OCI-LY7 (cell line): ENCODE measurements at regions not wholly inside any gene's neighbourhood (a gene's known extent, or its start where the extent isn't known, plus 50 kb on each side); places are given as distances from the start of the nearest gene placed in this dataset.

Source experiments
- BruUV-seq: library from RNA; stranded (reverse); fragments of 400-500 nt; replicated peaks from 2 replicates; lab custom pipeline; 2021; lab: Mats Ljungman, UMichigan
- CTCF ChIA-PET: fragments of 300-600 bp; sonication (Branson Sonifier 250); formaldehyde crosslinking; loops from one replicate; lab custom pipeline; 2022; ENCODE audit warnings: antibody characterized with exemption; ENCODE audit not compliant: unreplicated experiment; lab: Charles Lee
- POLR2A ChIA-PET: fragments of 300-600 bp; sonication (Branson Sonifier 250); formaldehyde crosslinking; loops from one replicate; lab custom pipeline; 2022; ENCODE audit warnings: antibody characterized with exemption; lab: Charles Lee
- DNase-seq: peaks from one replicate; pipeline ENCODE4 v3.0.0-alpha.2; 2015; ENCODE audit warnings: low spot score
- H2AFZ ChIP-seq: fragments of 200-600 bp; sonication (generic), shearing (Covaris generic); 2 replicates; pipeline ENCODE4 v1.6.1; 2014; ENCODE audit warnings: mild to moderate bottlenecking, antibody characterized with exemption, low read length, moderate library complexity
- H3K27ac ChIP-seq: fragments of 200-600 bp; sonication (generic); 2 replicates; pipeline ENCODE4 v1.5.1; 2014; ENCODE audit warnings: mixed run types, low read depth, mild to moderate bottlenecking, moderate library complexity, low read length, inconsistent platforms; ENCODE audit not compliant: poor library complexity, severe bottlenecking
- H3K36me3 ChIP-seq: fragments of 200-600 bp; sonication (generic); 2 replicates; pipeline ENCODE4 v1.6.1; 2014; ENCODE audit warnings: mild to moderate bottlenecking, antibody characterized with exemption, low read length, moderate library complexity, mixed read lengths; ENCODE audit not compliant: insufficient read depth
- H3K4me1 ChIP-seq: fragments of 200-600 bp; sonication (generic); 2 replicates; pipeline ENCODE4 v1.5.1; 2014; ENCODE audit warnings: mild to moderate bottlenecking, low read length; ENCODE audit not compliant: insufficient read depth, poor library complexity, severe bottlenecking
- H3K4me2 ChIP-seq: fragments of 200-600 bp; sonication (generic); 2 replicates; pipeline ENCODE4 v1.6.1; 2014; ENCODE audit warnings: mild to moderate bottlenecking, low read length
- H3K4me3 ChIP-seq: fragments of 200-600 bp; sonication (generic); 2 replicates; pipeline ENCODE4 v1.5.1; 2014; ENCODE audit warnings: mild to moderate bottlenecking, low read depth, low read length; ENCODE audit not compliant: poor library complexity, severe bottlenecking
- H3K79me2 ChIP-seq: fragments of 200-600 bp; sonication (generic); 2 replicates; pipeline ENCODE4 v1.6.1; 2016; ENCODE audit warnings: low read depth, mild to moderate bottlenecking, low read length, moderate library complexity, mixed read lengths; ENCODE audit not compliant: insufficient read depth
- H3K9me2 ChIP-seq: fragments of 200-600 bp; sonication (generic); 2 replicates; pipeline ENCODE4 v1.6.1; 2016; ENCODE audit warnings: mild to moderate bottlenecking, low read length, mixed read lengths; ENCODE audit not compliant: insufficient read depth
- H3K9me3 ChIP-seq: fragments of 200-600 bp; sonication (generic); 2 replicates; pipeline ENCODE4 v1.6.1; 2014; ENCODE audit warnings: mild to moderate bottlenecking, mixed run types, low read length, mixed read lengths
- H4K20me1 ChIP-seq: fragments of 200-600 bp; sonication (generic); 2 replicates; pipeline ENCODE4 v1.6.1; 2014; ENCODE audit warnings: mild to moderate bottlenecking, antibody characterized with exemption, low read length, moderate library complexity, mixed read lengths; ENCODE audit not compliant: insufficient read depth
- CTCF ChIP-seq: fragments of 200-600 bp; sonication (generic); conservative IDR thresholded peaks from 2 replicates; pipeline ENCODE4 v1.5.1; 2014; ENCODE audit warnings: mild to moderate bottlenecking, antibody characterized with exemption, low read length, moderate library complexity, mixed read lengths
- EZH2phosphoT487 ChIP-seq: fragments of 200-600 bp; sonication (generic); IDR thresholded peaks from 2 replicates; pipeline ENCODE4 v1.6.1; 2018; ENCODE audit warnings: low read depth, borderline replicate concordance, mild to moderate bottlenecking, mixed run types, antibody characterized with exemption, low read length, moderate library complexity, mixed read lengths
- intact Hi-C: fragments of 100-400 bp; cut with micrococcal nuclease; formaldehyde crosslinking; loops from one replicate; pipeline ENCODE4 v1.10.0; 2022; ENCODE audit not compliant: unreplicated experiment

- CTCF ChIA-PET: no interaction called here
- BruUV-seq: no TSS peak
Measured at GRCh38 chr4:54992266-54992665, 133.1 kb downstream of the KDR start.

GRCh38 chr4:54988655-54989054 lies 136.7 kb downstream of the KDR start:
- no TSS peak for BruUV-seq
- H3K9me2 ChIP-seq: no peaks in the 10 kb centered on the region
- no peaks in the 10 kb centered on the region for H3K9me3 ChIP-seq
- H3K4me2 ChIP-seq: no peak overlapping the region
- no peak overlapping the region for H3K4me3 ChIP-seq
- ChIA-PET POLR2A (no interaction called here), CTCF (no interaction called here)
- no peak overlapping the region for H3K27ac ChIP-seq
- intact Hi-C loops: no loop called here
- no peak overlapping the region for H2AFZ ChIP-seq
- H3K79me2 ChIP-seq: no peaks in the 10 kb centered on the region
- no peaks in the 10 kb centered on the region for H4K20me1 ChIP-seq
- no peaks in the 10 kb centered on the region for H3K4me1 ChIP-seq
- no peak for DNase-seq
- H3K36me3 ChIP-seq: no peaks in the 10 kb centered on the region
- TF ChIP-seq CTCF: no peak
- TF ChIP-seq EZH2phosphoT487: no peak

More at GRCh38 chr4:54992266-54992665, 133.1 kb downstream of the KDR start:
- H3K9me2 ChIP-seq: no peaks in the 10 kb centered on the region
- H2AFZ ChIP-seq: no peak overlapping the region
- H3K4me2 ChIP-seq: no peak overlapping the region
- H3K36me3 ChIP-seq: no peaks in the 10 kb centered on the region
- intact Hi-C loops: no loop called here
- H3K79me2 ChIP-seq: no peaks in the 10 kb centered on the region
- no peaks in the 10 kb centered on the region for H4K20me1 ChIP-seq
- H3K9me3 ChIP-seq: no peaks in the 10 kb centered on the region
- no peak overlapping the region for H3K4me3 ChIP-seq
- POLR2A ChIA-PET: no interaction called here
- H3K4me1 ChIP-seq: no peaks in the 10 kb centered on the region
- DNase-seq: no peak
- H3K27ac ChIP-seq: no peak overlapping the region
- no peak for TF ChIP-seq EZH2phosphoT487
- no peak for TF ChIP-seq CTCF

GRCh38 chr4:54986095-54986846 lies 139.1 kb downstream of the KDR start:
- Histone ChIP-seq H3K9me3 (no peaks in the 10 kb centered on the region), H3K9me2 (no peaks in the 10 kb centered on the region), H3K4me2 (no peak overlapping the region), H3K36me3 (no peaks in the 10 kb centered on the region), H3K4me3 (no peak overlapping the region), H3K4me1 (no peaks in the 10 kb centered on the region), H2AFZ (no peak overlapping the region), H3K27ac (no peak overlapping the region), H4K20me1 (no peaks in the 10 kb centered on the region), H3K79me2 (no peaks in the 10 kb centered on the region)
- intact Hi-C loops: no loop called here
- TF ChIP-seq CTCF: no peak
- TF ChIP-seq EZH2phosphoT487: no peak
- no TSS peak for BruUV-seq
- ChIA-PET CTCF (no interaction called here), POLR2A (interaction anchor here (0.7 kb wide), 1 partner anchor 201 kb away, joined by 3 read pairs; no protein-coding TSS in a partner anchor)
- no peak for DNase-seq
